ENCODE measurements at regions not wholly inside any gene's neighbourhood (a gene's known extent, or its start where the extent isn't known, plus 50 kb on each side); places are given as distances from the start of the nearest gene placed in this dataset.

DNA sequence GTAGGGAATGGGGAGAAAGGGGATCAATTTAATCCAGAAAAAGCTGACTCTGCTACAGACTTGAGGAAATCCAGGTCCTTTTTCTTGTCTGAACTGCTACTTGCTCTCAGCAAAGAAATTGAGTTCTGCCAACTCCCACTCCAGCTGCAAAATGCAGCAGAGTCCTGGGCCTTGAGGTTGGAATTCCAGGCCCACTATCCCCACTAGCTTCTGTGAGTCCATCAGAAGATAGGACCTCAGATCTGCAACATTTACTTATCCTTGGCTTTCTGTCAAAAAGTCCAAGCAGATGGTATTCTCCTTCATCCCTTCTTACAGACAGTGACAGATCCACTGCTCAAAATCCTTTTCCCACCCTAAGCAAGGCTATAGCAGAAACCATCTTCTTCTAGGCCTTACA is 219.2 kb downstream of the ARHGAP12 start:
- no peak for DNase-seq (ENCODE audit: low spot score)

DNA sequence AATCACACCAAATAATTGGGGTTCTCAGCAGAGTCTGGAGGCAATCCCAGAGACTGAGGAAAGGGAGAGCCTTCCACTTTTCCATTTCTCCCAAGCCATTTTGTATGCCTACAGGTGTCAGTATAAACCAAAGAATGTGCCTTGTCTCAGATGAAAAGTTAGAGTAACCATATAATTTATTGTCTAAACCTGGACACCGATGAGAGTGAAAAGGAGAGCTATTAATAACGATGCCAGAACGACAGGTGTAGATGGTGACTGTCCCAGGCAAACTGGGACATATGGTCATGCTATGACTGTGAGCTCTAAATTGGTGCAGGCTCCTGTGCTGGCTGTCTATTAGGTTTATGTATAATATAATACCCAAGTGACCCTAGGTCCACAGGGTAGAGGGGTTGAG is 219.6 kb downstream of the ARHGAP12 start:
- no peak for DNase-seq (ENCODE audit: low spot score)

DNA sequence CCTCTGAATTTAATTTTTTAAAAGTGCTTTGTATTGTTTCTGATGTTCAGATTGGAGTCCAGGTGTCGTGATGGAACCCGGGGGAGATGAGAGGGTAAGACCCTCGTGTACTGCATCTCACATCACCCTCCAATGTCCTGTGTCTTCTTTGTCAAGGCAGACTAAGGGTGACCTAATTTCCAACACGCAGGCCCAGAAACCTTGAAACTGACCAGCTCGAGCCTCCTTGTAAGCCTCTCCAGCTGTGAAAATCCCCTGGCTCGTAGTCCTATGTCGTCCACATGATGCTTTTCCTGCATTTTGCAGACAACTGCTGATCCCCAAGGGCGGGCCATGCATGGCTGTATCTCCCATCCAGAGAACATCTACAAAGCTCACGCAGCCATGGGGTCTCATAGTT is 220.2 kb downstream of the ARHGAP12 start:
- DNase-seq (ENCODE audit: low spot score), result no peak

DNA sequence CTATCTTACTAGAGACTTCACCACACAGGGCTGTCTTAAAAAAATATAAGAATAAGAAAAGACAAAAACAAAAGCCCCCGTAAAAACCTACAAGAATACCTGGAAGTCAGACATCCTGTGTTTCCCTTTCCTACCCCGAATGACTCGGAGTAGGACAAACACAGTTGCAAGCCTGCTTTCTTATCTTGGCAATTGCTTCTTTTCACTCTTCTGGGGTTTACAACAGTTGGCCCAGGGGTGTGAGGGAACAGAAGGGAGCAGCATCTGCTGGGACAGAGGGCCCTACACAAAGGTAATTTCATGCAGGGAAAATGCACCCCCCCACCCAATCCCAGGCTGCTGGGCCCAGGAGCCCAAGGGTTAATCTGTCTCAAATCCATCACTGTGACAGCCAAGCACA is 220.6 kb downstream of the ARHGAP12 start:
- no peak for DNase-seq (ENCODE audit: low spot score)

DNA sequence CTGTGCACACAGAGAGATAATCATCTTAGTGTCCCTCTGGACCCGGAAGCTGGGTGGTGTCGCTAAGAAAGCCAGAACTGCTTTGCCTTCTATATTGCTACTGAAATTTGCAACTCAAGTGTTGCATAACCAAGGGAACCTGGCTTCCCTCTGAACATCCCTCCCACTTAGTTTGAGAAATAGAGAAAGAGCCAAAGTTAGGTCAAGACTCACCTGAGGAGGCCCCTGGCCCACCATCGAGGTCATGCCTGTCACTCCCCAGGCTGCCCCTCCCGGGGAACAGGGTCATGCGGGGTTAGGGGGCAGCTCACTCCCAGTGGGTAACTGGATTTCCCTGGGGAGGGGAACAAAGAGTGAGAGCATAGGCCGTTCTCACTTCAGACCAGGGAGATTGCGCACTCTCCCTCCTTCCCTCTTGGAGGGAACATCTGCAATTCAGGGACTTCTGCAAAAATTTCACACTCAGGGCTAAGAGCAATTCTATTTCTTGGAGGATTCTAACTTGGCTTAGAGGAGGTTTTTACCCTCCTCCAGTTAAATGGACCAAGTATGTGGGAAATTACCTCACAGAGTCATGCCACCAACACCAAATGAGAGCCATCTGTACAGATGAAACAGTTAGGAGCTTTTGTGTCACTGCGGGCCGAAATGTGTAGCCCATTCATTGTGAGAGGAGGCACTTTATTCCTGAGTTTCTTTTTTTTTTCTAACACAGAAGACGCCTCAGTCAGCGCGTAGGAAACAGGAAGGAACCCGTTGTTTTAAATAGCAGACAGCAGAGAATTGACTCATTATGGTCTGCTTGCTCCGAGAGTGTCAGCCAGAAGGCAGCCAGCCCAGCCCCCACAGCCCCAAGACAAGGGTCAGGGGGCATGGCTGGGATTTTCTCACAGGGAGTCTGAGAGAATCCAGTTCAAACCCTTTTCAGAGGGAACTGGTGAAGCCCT is 221.3 kb downstream of the ARHGAP12 start:
- DNase-seq (ENCODE audit: low spot score), result no peak

DNA sequence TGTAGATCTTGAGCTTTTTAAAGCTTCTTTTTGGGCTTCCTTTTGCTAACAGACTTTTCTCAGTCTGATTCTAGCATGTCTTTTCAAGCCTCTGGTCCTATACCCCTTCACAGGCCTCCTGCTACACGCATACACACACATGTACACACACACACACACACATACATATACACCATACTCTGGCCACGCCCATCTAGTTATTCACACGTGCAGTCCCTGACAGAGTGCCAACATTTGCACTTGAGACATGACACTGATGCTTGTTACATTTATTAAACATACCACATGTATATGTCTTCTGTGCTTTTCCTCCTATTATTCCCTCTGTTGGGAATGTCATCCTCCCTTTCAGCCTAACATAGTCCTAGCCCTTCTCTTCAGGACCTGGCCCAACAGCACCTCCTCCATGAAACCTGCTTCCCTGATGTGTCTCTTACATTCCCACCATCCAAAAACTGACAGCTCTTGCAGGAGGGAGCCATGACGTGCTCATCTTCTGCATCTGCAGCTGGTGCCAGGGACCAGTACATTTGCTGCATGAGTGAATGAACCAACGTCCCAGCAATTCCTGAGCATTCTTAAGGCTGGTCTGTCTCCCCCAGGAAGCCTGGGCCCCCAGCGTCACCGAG is 222.1 kb downstream of the ARHGAP12 start:
- DNase-seq (ENCODE audit: low spot score), result no peak

DNA sequence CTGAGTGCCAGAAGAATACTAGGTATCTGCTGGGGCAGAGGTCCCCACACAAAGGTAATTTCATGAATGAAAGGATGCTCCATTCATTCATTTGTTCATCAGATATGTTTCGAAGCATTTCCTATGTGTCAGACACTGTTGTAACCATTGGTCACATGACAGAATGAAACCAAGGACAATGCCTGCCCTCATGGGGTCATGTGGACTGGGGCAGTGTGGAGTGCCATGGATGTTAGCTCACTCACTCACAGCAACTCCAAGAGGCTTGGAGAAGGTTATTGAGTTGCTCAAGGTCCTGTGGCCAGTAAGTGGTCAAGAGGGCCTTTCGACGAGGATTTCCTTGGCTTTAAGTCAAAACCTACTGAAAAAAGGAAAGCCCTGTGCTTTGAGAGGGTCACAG is 223.5 kb downstream of the ARHGAP12 start:
- no peak for DNase-seq (ENCODE audit: low spot score)

DNA sequence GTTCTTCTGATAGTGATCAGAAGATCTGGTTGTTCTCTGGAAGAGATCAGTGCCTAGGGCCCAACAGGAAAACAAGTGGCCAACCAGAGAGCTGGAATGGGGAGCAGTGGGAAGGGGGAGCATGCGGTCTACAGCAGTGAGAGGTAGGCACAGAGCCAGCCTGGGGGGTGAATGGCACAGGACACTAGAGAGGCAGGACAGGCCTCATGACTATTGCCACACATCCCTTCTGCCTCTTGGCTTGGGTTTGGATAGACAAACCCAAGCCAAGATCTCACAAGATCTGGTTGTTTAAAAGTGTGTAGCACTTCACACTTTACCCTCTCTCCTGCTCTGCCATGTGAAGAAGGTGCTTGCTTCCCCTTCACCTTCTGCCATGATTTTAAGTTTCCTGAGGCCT is 224.4 kb downstream of the ARHGAP12 start:
- no peak for DNase-seq (ENCODE audit: low spot score)

DNA sequence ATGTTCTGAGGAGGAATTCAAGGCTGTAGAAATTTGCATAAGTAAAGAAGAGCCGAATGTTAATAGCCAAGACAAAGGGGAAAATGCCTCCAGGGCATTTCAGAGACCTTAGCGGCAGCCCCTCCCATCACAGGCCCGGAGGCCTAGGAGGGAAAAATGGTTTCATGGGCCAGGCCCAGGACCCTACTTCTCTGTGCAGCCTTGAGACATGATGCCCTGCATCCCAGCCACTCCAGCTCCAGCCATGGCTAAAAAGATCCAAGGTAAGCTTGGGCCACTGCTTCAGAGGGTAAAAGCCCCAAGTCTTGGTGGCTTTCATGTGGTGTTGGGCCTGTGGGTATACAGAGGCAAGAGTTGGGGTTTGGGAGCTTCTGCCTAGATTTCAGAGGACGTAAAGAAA is 225.7 kb downstream of the ARHGAP12 start:
- no peak for DNase-seq (ENCODE audit: low spot score)

DNA sequence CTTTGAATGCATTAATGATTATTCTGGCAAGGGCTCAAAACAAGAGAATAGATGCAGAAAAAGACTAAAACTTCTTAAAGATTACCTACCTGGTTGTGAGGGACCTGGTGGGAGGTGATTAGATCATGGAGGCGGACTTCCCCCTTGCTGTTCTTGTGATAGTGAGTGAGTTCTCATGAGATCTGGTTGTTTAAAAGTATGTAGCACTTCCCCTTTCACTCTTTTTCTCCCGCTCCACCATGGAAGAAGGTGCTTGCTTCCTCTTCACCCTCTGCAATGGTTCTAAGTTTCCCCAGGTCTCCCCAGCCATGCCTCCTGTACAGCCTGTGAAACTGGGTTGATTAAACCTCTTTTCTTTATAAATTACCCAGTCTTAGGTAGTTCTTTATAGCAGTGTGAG is 226.6 kb downstream of the ARHGAP12 start:
- DNase-seq (ENCODE audit: low spot score), result no peak

DNA sequence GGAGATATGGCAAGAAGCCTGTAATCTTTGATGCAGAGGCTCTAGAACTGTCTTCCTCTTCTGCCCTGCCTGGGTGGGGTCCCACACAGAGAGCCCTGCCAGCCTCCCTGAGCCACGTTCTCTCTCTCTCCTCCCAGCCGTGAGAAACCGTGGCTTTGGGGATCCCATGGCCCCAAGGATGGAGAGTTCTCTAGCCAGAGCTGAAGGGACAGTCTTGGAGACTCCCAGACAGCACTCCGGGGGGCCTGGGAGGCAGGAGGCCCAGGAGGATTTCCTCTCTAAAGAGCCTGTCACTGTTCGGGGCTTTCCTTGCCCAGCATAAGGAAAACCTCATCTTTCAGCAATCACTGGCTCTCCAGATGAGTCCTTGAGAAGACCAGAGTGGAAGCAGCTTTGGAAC is 227.1 kb downstream of the ARHGAP12 start:
- DNase-seq (ENCODE audit: low spot score), result no peak

DNA sequence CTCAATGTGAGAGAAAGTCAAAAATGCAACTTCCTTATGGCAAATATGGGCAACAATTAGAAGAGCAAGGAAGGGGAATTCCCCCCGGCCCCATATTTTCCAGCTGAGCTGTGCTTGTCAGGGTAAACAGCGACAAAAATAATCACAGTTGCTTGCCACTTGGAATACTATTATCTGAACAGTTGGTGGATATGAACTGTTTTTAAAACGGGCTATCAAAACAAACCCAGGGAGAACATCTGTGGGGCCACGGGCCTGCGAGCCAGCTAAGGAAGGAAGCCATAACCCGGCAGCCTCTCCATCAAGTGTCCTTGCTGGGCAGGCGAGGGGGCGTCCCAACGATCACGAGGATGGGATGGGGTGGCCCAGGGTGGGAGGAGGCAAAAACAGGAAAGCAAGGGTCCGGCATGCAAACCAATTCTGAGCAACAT is 228.4 kb downstream of the ARHGAP12 start:
- no peak for DNase-seq (ENCODE audit: low spot score)

DNA sequence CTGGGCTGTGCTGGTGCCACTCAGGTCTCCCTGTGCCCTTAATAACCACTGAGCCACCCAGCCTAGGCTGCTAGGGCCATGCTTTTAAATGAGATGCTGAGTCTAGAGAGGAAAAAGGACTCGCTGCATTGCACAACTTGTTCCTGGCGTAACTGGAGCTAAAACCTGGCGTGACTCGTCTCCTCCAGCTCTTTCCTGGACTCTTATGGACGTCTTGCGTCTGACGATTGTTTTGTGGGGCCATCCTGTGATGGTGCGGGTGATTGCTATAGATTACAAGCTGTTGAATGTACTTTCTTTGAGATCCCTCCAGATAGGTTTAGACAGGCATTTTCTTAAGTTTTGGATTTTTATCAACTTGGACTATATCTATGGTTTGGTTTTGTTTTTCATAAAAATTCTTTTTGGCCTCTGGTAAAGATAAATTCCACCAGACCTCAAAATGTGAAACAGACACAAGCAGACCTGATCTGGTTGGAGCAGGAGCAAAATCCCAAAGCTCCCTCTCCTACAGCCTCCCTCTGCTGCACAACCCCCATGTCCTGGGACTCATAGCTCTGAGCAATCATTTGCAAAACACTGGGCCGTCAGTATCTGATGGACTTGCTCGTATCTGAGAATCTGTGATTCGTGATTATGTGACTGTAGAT is 230.3 kb downstream of the ARHGAP12 start:
- no peak for DNase-seq (ENCODE audit: low spot score)

DNA sequence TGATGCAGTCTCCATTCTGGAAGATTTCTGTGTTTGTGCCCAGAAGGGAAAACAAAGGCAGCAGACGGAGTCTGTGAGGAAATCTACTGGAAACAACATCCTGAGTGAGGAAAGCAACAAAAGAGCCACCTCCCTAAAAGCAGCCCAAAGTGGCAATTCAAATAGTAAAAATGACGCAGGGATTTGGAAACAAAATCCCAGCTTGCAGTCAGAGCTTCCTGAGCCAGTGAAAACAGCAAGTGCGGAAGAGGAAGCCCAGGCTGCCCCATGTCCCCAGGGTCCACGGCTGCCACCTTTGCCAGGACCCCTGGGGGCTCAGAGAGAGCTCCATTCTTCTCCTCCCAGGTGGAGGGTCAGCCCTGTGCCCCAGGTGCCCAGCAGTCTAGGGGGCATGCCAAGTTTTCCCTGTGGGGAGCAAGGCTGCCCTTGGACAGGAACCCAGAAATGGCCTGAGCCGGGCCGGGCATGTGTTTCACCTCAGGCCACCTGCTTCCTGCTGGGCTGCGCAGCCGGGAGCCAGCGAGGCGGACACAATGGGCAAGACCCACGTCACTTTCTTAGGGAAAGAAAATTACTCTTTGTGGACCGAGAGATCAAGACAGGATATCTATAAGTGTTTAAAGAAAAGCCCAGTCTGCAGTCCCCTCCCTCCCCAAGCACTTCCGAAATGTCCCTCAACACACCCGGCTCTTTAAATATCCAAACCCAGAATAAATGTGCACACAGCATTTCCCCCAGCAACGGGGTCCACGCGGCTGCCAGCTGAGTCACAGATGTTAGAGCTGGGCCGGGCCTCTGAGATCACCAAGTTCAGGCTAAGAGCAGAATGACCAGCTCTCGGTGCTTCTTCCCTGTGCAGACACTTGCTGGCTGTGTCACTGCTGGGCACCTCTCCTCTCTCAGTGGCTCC is 231.1 kb downstream of the ARHGAP12 start:
- no peak for DNase-seq (ENCODE audit: low spot score)

DNA sequence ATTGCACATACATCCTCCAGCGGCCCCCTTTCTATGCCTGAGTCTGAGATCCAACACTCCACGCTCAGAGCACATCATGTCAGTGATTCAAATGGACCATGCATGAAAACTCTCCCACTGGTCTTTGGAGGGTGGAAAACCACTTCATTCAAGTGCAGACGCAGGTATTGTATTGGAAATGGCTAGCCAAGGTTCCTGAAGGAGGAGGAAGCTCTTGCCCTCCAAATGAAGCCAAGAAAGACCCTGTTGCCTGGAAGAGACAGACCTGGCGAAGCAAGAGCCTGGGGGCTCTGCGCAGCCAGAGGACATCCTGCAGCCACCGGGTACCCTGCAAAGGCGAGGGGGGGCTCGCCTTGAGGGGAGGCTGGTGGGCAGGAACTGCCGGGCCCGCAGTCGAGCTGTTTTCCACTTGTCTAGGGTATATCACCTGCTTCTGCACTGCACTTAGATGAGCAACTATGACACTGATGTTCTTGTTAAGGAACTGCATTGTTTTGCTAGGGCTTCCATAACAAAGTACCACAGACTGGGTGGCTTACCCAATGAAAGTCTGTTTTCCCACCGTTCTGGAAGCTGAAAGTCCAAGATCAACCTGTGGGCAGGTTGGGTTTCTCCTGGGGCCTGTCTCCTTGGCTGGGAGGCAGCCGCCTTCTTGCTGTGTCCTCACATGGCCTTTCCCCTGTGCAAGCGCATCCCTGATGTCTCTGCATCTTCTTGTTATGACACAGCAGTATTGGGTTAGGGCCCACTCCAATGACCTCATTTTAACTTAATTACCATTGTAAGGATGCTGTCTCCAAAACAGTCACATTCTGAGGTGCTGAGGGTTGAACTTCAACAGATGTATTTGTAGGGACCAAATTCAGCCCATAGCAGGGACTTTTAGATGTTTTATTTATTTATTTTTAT is 233.4 kb downstream of the ARHGAP12 start:
- DNase-seq (ENCODE audit: low spot score), result no peak

DNA sequence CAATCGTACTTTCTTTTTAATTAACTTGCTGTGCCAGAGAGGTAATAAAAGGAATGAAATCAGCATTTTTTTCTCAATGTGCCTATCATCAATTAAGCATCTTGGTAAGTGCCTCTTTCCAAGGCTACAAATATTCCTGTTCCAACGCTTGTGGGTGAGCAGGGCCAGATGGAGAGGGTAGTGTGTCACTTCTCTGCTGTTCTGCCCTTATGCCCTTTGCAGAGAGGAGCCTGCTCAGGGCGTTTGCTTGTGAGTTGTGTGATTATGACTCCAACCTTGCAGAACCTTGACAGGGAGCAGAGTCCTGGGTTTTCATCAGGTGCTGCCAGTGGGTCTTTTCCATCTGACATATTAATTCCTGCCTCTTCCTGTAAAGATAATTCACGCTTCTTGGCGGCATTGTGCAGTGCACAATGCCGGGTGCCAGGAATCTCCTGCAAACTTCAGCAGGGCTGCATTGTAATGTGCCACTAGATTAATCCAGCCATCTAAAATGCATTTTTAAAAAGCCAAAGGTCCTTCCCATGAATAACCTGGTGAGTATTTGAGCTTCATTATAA is 234.4 kb downstream of the ARHGAP12 start:
- DNase-seq (ENCODE audit: low spot score), result no peak

DNA sequence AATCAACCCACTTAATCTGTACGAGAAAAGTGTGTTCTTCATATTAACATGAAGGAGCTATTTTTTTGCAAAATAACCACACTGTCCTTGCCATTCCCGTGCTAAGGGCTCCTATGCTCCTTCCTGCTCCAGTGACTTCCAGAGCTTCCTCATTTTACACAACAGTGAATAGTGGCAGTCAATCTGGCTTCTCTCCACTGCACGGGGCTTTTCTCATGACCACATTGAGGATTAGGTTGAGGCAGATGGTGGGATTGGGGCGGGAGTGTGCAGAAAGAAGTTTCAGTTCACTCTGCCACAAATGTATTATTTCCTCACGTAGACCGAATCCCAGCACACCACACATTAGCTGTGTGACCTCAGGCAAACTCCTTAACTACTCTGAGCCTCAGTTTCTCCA is 235.1 kb downstream of the ARHGAP12 start:
- DNase-seq (ENCODE audit: low spot score), result no peak

DNA sequence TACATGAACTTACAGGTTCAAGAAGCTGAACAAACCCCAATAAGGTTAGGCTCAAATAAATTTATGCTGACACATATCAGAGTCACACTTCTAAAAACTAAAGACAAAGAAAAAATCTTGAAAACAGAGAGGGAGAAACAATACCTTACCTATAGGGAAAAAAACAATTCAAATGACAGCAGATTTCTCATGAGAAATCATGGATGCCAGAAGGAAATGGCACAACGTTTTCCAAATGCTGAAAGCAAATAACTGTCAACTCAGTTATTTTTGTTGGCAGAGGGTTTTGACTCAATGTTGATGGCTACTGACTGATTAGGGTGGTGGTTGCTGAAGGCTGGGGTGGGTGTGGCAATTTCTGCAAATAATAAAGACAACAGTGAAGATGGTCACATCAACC is 239.4 kb downstream of the ARHGAP12 start:
- DNase-seq (ENCODE audit: low spot score), result no peak

DNA sequence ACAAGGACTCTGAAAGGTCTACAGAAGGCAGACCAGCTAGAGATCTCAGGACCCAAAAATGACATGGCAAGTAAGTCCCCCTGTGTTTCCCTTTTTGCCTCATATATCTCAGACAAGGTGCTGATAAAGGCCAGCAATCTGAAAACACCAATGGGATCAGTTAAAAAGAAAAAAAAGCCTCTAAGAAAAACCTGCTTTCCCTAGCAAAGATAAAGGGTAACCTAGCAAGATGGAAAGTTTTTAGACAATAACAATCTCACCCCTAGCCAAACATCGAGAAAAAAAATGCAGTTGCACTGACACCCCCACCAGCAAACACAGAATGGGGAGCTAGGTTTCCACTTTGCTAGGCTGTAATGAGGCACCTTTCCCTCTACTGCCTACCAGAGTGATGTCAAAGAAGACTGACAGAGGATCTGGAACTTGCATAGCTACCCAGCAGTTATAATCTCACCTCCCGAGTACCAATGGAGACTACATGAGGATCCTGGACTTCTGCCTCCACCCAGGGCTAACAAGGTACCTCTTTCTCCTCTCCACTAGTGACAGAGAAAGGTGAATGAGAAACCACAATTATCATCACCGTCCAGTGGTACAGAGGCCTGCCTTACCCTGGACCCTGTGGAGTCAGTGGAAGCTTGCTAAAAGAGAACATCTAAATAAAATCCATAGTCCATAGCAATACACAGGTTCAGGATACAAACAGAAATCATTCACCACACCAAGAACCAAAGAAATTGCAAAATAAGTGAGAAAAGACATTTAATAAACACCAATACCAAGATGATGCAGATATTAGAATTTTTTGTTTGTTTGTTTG is 240.8 kb downstream of the ARHGAP12 start:
- no peak for DNase-seq (ENCODE audit: low spot score)
